Neural progenitor cell (in vitro differentiated cells): ENCODE measurements at regions not wholly inside any gene's neighbourhood (a gene's known extent, or its start where the extent isn't known, plus 50 kb on each side); places are given as distances from the start of the nearest gene placed in this dataset.

Experiments used
- EZH2 ChIP-seq: fragments of 200-600 bp; sonication (generic); IDR thresholded peaks from 2 replicates; pipeline ENCODE4 v1.6.1; 2017; ENCODE audit warnings: antibody characterized with exemption, mild to moderate bottlenecking, moderate library complexity
- TF ChIP-seq, protein P1 (sequence below): fragments of 200-600 bp; sonication (generic); IDR thresholded peaks from 2 replicates; pipeline ENCODE4 v1.5.1; 2017; ENCODE audit warnings: antibody characterized with exemption, mild to moderate bottlenecking

DNA sequence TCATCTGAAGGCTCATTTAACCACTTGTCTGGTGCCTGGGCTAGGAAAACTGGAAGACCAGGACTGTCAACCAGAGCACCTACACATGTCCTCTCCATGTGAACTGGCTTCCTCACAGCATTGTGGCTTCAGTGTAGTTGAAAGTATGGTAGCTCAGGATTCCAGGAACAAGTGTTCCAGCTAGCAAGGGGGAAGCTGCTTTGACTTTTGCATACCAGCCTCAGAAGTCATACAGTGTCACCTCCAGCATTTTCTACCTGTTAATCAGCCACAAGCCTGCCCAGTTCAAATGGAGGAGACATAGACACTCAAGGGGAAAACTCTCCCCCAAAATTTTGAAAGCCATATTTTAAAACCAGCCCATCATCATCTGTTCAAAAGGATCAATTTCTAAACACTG is 212.8 kb upstream of the CAND1 start:
- TF ChIP-seq, protein P1, sequence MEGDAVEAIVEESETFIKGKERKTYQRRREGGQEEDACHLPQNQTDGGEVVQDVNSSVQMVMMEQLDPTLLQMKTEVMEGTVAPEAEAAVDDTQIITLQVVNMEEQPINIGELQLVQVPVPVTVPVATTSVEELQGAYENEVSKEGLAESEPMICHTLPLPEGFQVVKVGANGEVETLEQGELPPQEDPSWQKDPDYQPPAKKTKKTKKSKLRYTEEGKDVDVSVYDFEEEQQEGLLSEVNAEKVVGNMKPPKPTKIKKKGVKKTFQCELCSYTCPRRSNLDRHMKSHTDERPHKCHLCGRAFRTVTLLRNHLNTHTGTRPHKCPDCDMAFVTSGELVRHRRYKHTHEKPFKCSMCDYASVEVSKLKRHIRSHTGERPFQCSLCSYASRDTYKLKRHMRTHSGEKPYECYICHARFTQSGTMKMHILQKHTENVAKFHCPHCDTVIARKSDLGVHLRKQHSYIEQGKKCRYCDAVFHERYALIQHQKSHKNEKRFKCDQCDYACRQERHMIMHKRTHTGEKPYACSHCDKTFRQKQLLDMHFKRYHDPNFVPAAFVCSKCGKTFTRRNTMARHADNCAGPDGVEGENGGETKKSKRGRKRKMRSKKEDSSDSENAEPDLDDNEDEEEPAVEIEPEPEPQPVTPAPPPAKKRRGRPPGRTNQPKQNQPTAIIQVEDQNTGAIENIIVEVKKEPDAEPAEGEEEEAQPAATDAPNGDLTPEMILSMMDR = no peak
- no peak for TF ChIP-seq EZH2
